ENCODE measurements at regions not wholly inside any gene's neighbourhood (a gene's known extent, or its start where the extent isn't known, plus 50 kb on each side); places are given as distances from the start of the nearest gene placed in this dataset.
"Not testable (repeated sequence)": the region's sequence is repeated elsewhere in the genome, so short reads cannot be mapped to it uniquely, and the experiment has no call there.

DNA sequence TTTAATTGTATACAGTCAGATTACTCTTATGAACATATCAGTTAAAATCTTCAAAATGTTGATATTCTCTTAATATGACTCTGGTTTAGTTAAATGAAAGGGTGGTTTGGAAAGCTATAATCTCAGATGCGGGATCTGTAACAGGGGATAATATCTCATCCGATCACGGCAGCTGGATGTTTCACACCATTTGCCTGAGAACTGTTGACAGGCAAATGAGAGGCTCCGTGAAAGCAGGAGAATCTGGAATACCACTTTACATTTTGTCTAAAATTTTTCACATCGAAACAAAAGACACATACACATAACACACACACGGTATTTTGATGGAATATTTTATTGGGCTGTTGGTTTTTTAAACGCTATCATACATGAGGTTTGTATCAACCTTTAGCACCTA lies 518.6 kb upstream of the SLC39A10 start:
- no peak for DNase-seq (ENCODE audit: low spot score)
- Mint-ChIP-seq H3K4me3 (no peak overlapping the region), H3K9me3 (0 out of 2 replicates have a peak, but pooled peaks cover 4% of the 10 kb centered on the region), H3K27me3 (ENCODE audit: low read depth) (no peaks in the 10 kb centered on the region), H3K27ac (no peak overlapping the region), H3K36me3 (no peaks in the 10 kb centered on the region; the same call in 1 of the 2 replicates), H3K4me1 (peaks cover 4% of the 10 kb centered on the region; the same call in 1 of the 2 replicates)
- no peak for ATAC-seq
- CTCF ChIA-PET = no interaction called here
- TF ChIP-seq SMAD4 (CRISPR knock-in tag; IDR thresholded peaks at IDR 0.05) (no peak), TEAD1 (CRISPR knock-in tag; IDR thresholded peaks at IDR 0.05) (no peak), TP53 (CRISPR knock-in tag; IDR thresholded peaks at IDR 0.05) (no peak), JUN (CRISPR knock-in tag; IDR thresholded peaks at IDR 0.05) (no peak), MYBL2 (CRISPR knock-in tag; IDR thresholded peaks at IDR 0.05) (no peak), NFATC4 (CRISPR knock-in tag; IDR thresholded peaks at IDR 0.05) (no peak), ZNF671 (CRISPR knock-in tag; IDR thresholded peaks at IDR 0.05) (no peak), HMGA2 (CRISPR knock-in tag; IDR thresholded peaks at IDR 0.05) (no peak), TEAD4 (CRISPR knock-in tag; IDR thresholded peaks at IDR 0.05) (no peak), ZNF423 (CRISPR knock-in tag; IDR thresholded peaks at IDR 0.05) (no peak)
- TF ChIP-seq, protein P1, sequence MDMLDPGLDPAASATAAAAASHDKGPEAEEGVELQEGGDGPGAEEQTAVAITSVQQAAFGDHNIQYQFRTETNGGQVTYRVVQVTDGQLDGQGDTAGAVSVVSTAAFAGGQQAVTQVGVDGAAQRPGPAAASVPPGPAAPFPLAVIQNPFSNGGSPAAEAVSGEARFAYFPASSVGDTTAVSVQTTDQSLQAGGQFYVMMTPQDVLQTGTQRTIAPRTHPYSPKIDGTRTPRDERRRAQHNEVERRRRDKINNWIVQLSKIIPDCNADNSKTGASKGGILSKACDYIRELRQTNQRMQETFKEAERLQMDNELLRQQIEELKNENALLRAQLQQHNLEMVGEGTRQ (CRISPR knock-in tag; IDR thresholded peaks at IDR 0.05) = no peak
- TF ChIP-seq, protein P2, sequence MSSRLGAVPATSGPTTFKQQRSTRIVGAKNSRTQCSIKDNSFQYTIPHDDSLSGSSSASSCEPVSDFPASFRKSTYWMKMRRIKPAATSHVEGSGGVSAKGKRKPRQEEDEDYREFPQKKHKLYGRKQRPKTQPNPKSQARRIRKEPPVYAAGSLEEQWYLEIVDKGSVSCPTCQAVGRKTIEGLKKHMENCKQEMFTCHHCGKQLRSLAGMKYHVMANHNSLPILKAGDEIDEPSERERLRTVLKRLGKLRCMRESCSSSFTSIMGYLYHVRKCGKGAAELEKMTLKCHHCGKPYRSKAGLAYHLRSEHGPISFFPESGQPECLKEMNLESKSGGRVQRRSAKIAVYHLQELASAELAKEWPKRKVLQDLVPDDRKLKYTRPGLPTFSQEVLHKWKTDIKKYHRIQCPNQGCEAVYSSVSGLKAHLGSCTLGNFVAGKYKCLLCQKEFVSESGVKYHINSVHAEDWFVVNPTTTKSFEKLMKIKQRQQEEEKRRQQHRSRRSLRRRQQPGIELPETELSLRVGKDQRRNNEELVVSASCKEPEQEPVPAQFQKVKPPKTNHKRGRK (CRISPR knock-in tag; IDR thresholded peaks at IDR 0.05; ENCODE audit: borderline replicate concordance) = no peak
- TF ChIP-seq, protein P3, sequence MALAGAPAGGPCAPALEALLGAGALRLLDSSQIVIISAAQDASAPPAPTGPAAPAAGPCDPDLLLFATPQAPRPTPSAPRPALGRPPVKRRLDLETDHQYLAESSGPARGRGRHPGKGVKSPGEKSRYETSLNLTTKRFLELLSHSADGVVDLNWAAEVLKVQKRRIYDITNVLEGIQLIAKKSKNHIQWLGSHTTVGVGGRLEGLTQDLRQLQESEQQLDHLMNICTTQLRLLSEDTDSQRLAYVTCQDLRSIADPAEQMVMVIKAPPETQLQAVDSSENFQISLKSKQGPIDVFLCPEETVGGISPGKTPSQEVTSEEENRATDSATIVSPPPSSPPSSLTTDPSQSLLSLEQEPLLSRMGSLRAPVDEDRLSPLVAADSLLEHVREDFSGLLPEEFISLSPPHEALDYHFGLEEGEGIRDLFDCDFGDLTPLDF (CRISPR knock-in tag; IDR thresholded peaks at IDR 0.05) = no peak
- TF ChIP-seq, protein P4, sequence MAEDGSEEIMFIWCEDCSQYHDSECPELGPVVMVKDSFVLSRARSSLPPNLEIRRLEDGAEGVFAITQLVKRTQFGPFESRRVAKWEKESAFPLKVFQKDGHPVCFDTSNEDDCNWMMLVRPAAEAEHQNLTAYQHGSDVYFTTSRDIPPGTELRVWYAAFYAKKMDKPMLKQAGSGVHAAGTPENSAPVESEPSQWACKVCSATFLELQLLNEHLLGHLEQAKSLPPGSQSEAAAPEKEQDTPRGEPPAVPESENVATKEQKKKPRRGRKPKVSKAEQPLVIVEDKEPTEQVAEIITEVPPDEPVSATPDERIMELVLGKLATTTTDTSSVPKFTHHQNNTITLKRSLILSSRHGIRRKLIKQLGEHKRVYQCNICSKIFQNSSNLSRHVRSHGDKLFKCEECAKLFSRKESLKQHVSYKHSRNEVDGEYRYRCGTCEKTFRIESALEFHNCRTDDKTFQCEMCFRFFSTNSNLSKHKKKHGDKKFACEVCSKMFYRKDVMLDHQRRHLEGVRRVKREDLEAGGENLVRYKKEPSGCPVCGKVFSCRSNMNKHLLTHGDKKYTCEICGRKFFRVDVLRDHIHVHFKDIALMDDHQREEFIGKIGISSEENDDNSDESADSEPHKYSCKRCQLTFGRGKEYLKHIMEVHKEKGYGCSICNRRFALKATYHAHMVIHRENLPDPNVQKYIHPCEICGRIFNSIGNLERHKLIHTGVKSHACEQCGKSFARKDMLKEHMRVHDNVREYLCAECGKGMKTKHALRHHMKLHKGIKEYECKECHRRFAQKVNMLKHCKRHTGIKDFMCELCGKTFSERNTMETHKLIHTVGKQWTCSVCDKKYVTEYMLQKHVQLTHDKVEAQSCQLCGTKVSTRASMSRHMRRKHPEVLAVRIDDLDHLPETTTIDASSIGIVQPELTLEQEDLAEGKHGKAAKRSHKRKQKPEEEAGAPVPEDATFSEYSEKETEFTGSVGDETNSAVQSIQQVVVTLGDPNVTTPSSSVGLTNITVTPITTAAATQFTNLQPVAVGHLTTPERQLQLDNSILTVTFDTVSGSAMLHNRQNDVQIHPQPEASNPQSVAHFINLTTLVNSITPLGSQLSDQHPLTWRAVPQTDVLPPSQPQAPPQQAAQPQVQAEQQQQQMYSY (CRISPR knock-in tag; IDR thresholded peaks at IDR 0.05) = no peak
- POLR2A ChIA-PET = no interaction called here

DNA sequence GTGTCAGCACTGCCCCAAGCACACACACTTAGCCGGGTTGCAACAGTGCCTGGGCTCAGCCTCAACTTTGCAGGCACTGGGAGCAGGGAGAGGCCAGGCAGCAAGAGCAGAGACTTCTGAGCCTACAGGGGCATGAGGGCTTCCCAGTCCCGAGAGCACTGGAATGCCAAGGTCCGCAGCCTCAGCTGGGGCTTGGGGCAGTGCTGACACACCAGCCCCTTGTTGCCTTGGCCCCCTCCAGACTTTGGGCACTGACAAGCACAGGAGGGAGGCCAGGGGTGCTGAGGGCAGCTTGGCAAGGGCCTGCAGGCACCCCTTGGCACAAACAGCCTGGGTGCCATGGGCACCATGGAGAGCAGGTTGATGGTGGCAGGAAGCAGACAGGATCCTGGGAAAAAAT lies 531.1 kb upstream of the SLC39A10 start:
- H3K9me3 Mint-ChIP-seq; H3K36me3 Mint-ChIP-seq; ATAC-seq; H3K27ac Mint-ChIP-seq; H3K4me1 Mint-ChIP-seq; H3K4me3 Mint-ChIP-seq; CTCF ChIA-PET; DNase-seq (ENCODE audit: low spot score); POLR2A ChIA-PET; H3K27me3 Mint-ChIP-seq (ENCODE audit: low read depth): not testable (repeated sequence)

DNA sequence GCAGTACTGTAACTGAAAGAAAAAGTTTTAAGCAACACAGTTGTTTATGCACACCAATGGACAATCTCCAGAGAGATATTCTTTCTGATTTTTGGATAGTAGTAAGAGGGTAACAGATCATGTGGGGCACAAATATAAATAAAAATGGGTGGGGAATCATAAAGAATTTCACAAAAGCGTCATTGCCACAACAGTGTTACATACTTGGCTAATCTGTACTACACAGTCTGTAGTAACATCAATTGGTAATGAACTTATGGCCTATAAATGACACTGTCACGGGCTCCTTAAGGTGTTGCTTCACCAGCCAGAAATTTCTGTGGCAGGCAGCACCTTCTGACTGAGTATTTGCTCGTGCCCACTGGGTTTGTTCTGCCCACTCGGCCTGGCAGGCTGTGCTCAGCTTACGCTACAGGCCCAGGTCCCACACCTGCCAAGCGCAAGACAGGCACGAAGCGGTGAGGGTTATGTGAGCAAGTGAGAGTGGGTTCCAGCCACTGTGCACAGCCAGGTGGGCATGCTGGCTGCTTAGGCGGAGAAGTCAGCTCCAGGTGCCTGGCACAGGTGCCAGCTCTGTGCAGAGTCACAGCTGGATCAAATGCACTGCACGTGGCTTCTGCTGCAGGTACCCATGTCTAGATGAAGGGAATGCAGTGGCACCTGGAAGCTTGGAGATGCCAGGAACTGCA lies 532.5 kb upstream of the SLC39A10 start:
- no peaks in the 10 kb centered on the region for H3K36me3 Mint-ChIP-seq
- peaks cover 10% of the 10 kb centered on the region for H3K9me3 Mint-ChIP-seq
- H3K27me3 Mint-ChIP-seq (ENCODE audit: low read depth) = no peaks in the 10 kb centered on the region
- DNase-seq (ENCODE audit: low spot score) (no peak), ATAC-seq (no peak)
- ChIA-PET CTCF (no interaction called here), POLR2A (no interaction called here)
- H3K4me1 Mint-ChIP-seq = peaks cover 9% of the 10 kb centered on the region
- H3K27ac Mint-ChIP-seq = no peak overlapping the region
- H3K4me3 Mint-ChIP-seq = no peak overlapping the region
- TF ChIP-seq TP53 (CRISPR knock-in tag; IDR thresholded peaks at IDR 0.05) = no peak
- TF ChIP-seq SMAD3 (CRISPR knock-in tag; IDR thresholded peaks at IDR 0.05; ENCODE audit: borderline replicate concordance) = no peak
- TF ChIP-seq, protein P5, sequence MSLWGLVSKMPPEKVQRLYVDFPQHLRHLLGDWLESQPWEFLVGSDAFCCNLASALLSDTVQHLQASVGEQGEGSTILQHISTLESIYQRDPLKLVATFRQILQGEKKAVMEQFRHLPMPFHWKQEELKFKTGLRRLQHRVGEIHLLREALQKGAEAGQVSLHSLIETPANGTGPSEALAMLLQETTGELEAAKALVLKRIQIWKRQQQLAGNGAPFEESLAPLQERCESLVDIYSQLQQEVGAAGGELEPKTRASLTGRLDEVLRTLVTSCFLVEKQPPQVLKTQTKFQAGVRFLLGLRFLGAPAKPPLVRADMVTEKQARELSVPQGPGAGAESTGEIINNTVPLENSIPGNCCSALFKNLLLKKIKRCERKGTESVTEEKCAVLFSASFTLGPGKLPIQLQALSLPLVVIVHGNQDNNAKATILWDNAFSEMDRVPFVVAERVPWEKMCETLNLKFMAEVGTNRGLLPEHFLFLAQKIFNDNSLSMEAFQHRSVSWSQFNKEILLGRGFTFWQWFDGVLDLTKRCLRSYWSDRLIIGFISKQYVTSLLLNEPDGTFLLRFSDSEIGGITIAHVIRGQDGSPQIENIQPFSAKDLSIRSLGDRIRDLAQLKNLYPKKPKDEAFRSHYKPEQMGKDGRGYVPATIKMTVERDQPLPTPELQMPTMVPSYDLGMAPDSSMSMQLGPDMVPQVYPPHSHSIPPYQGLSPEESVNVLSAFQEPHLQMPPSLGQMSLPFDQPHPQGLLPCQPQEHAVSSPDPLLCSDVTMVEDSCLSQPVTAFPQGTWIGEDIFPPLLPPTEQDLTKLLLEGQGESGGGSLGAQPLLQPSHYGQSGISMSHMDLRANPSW (CRISPR knock-in tag; conservative IDR thresholded peaks at IDR 0.05; ENCODE audit: low read depth) = no peak
- TF ChIP-seq, protein P1 (CRISPR knock-in tag; IDR thresholded peaks at IDR 0.05) = no peak

Data from WTC11 (cell line).